ENCODE measurements at regions not wholly inside any gene's neighbourhood (a gene's known extent, or its start where the extent isn't known, plus 50 kb on each side); places are given as distances from the start of the nearest gene placed in this dataset.
"Not testable (repeated sequence)": the region's sequence is repeated elsewhere in the genome, so short reads cannot be mapped to it uniquely, and the experiment has no call there.

GRCh38 chr17:73911726-73912372, 267.6 kb upstream of the SDK2 start:
- no peak for ATAC-seq
- H3K9me3 ChIP-seq: peaks cover 0 to 16% (median 3%) of the 10 kb centered on the region in 11 donors
- no peak overlapping the region for H3K27ac ChIP-seq
- 77 to 79% methylated on average over 6 of the region's 6 CpGs for WGBS, 2 donors
- TF ChIP-seq CTCF (IDR thresholded peaks at IDR 0.05): no peak
- intact Hi-C loops (cut with DNase I): no loop called here
- no peaks in the 10 kb centered on the region for H3K36me3 ChIP-seq
- H3K4me1 ChIP-seq: no peaks in the 10 kb centered on the region
- H3K4me3 ChIP-seq: no peak overlapping the region
- H3K27me3 ChIP-seq: peaks cover 0 to 68% (median 59%) of the 10 kb centered on the region in 7 donors
- DNase-seq: no peak

- ATAC-seq: no peak
- WGBS, 2 donors: 85 to 88% methylated on average over 1 of the region's 1 CpG
- H3K9me3 ChIP-seq: peaks cover 0 to 16% (median 3%) of the 10 kb centered on the region in 11 donors
- TF ChIP-seq CTCF (IDR thresholded peaks at IDR 0.05): no peak
- H3K27ac ChIP-seq: no peak overlapping the region
- intact Hi-C loops (cut with DNase I): no loop called here
- H3K4me1 ChIP-seq: no peaks in the 10 kb centered on the region
- no peak overlapping the region for H3K4me3 ChIP-seq
- DNase-seq: no peak
- H3K36me3 ChIP-seq: no peaks in the 10 kb centered on the region
- peaks cover 0 to 68% (median 55%) of the 10 kb centered on the region in 7 donors for H3K27me3 ChIP-seq
Measured at GRCh38 chr17:73912373-73912746, 268.1 kb upstream of the SDK2 start.

- TF ChIP-seq CTCF (IDR thresholded peaks at IDR 0.05): no peak
- Histone ChIP-seq H3K4me3 (no peak overlapping the region), H3K27me3 (peaks cover 0 to 54% (median 36%) of the 10 kb centered on the region in 7 donors), H3K9me3 (peaks cover 0 to 25% (median 3%) of the 10 kb centered on the region in 11 donors), H3K36me3 (no peaks in the 10 kb centered on the region), H3K4me1 (no peaks in the 10 kb centered on the region), H3K27ac (no peak overlapping the region)
- 77 to 79% methylated on average over 7 of the region's 7 CpGs for WGBS, 2 donors
- ATAC-seq (no peak), DNase-seq (no peak)
- intact Hi-C loops (cut with DNase I): no loop called here
Measured at GRCh38 chr17:73914536-73915274, 270.5 kb upstream of the SDK2 start.

- DNase-seq; H3K36me3 ChIP-seq; H3K4me1 ChIP-seq; H3K27ac ChIP-seq; H3K4me3 ChIP-seq; ATAC-seq; intact Hi-C loops (cut with DNase I): not testable (repeated sequence)
- 75 to 78% methylated on average over 3 of the region's 3 CpGs for WGBS, 2 donors
- peaks cover 0 to 42% (median 3%) of the 10 kb centered on the region in 11 donors for H3K9me3 ChIP-seq
- peaks cover 0 to 30% (median 13%) of the 10 kb centered on the region in 7 donors for H3K27me3 ChIP-seq
Measured at GRCh38 chr17:73919033-73919432, 274.8 kb upstream of the SDK2 start.

GRCh38 chr17:73921306-73921705, 277.1 kb upstream of the SDK2 start:
- no peak for TF ChIP-seq CTCF (IDR thresholded peaks at IDR 0.05)
- Histone ChIP-seq H3K4me3 (no peak overlapping the region), H3K9me3 (peaks cover 0 to 29% (median 0%) of the 10 kb centered on the region in 11 donors), H3K27me3 (peaks cover 0 to 24% (median 15%) of the 10 kb centered on the region in 7 donors), H3K36me3 (no peaks in the 10 kb centered on the region), H3K27ac (no peak overlapping the region), H3K4me1 (no peaks in the 10 kb centered on the region)
- intact Hi-C loops (cut with DNase I): no loop called here
- no peak for ATAC-seq
- no peak for DNase-seq
- WGBS, 2 donors: 78 to 87% methylated on average over 2 of the region's 2 CpGs
